Esophagus squamous epithelium (tissue), 5 donors: ENCODE measurements at regions not wholly inside any gene's neighbourhood (a gene's known extent, or its start where the extent isn't known, plus 50 kb on each side); places are given as distances from the start of the nearest gene placed in this dataset.
"Not testable (repeated sequence)": the region's sequence is repeated elsewhere in the genome, so short reads cannot be mapped to it uniquely, and the experiment has no call there.

Experiments used
- DNase-seq: peaks from one replicate; lab custom pipeline; 2025; lab: John Stamatoyannopoulos, UW
- H3K27ac ChIP-seq, 4 donors: fragments of 200-600 bp; sonication (generic); one replicate each; pipeline ENCODE4 v1.5.1; 2016 to 2019; ENCODE audit warnings: mild to moderate bottlenecking in 1 of 4
- H3K27me3 ChIP-seq, 4 donors: fragments of 200-600 bp; sonication (generic); 1 replicate in 3 of 4; 2 replicates in 1 of 4; pipeline versions ENCODE4 v1.5.1 to v1.6.0; 2017 to 2021; ENCODE audit warnings: antibody characterized with exemption in 1 of 4
- H3K36me3 ChIP-seq, 3 donors: fragments of 200-600 bp; sonication (generic); one replicate each; pipeline ENCODE4 v1.5.1; 2016 to 2019
- H3K4me1 ChIP-seq, 3 donors: fragments of 200-600 bp; sonication (generic); one replicate each; pipeline ENCODE4 v1.5.1; 2017 to 2019
- H3K4me3 ChIP-seq, 4 donors: fragments of 200-600 bp; sonication (generic); 1 replicate in 3 of 4; 2 replicates in 1 of 4; pipeline ENCODE4 v1.5.1; 2016 to 2019; ENCODE audit warnings: mild to moderate bottlenecking in 2 of 4, moderate library complexity in 1 of 4
- H3K9me3 ChIP-seq, 3 donors: fragments of 200-600 bp; sonication (generic); one replicate each; pipeline ENCODE4 v1.5.1; 2016 to 2019
- POLR2A ChIP-seq, 4 donors: fragments of 450-650 bp; IDR thresholded peaks; one replicate each; pipeline ENCODE4 v1.6.1; 2017; ENCODE audit warnings: antibody characterized with exemption in 4 of 4, mild to moderate bottlenecking in 4 of 4, moderate library complexity in 3 of 4
- WGBS, 2 donors: methylation state at CpG; one replicate each; pipeline ENCODE4 v1.1.5; 2018; 5-methylcytosine and 5-hydroxymethylcytosine counted together
- intact Hi-C: fragments of 100-400 bp; cut with DNase I; formaldehyde crosslinking; loops from one replicate; pipeline ENCODE4 v1.15.0; 2022
- TF ChIP-seq, protein P1 (sequence below), 6 experiments: fragments of 450-650 bp in 4 of 6; fragments of 200-600 bp in 2 of 6; sonication (generic) in 2 of 6; IDR thresholded peaks; one replicate each; pipeline ENCODE4 v1.5.1; 2016 to 2019; ENCODE audit warnings: antibody characterized with exemption in 6 of 6, mild to moderate bottlenecking in 4 of 6, moderate library complexity in 4 of 6
- donor health status: DM: yes; HTN: yes; CAD: no.

GRCh38 chrX:56343219-56343618, 111.1 kb downstream of the KLF8 start:
- Histone ChIP-seq H3K9me3 (peaks cover 0 to 7% (median 0%) of the 10 kb centered on the region in 3 donors), H3K27me3 (peaks cover 0 to 3% (median 0%) of the 10 kb centered on the region in 4 donors), H3K27ac (no peak overlapping the region), H3K4me3 (no peak overlapping the region), H3K4me1 (no peaks in the 10 kb centered on the region), H3K36me3 (no peaks in the 10 kb centered on the region)
- WGBS, 2 donors: no CpG with 5 or more reads among the region's 5 CpGs
- intact Hi-C loops: no loop called here
- TF ChIP-seq, protein P1, sequence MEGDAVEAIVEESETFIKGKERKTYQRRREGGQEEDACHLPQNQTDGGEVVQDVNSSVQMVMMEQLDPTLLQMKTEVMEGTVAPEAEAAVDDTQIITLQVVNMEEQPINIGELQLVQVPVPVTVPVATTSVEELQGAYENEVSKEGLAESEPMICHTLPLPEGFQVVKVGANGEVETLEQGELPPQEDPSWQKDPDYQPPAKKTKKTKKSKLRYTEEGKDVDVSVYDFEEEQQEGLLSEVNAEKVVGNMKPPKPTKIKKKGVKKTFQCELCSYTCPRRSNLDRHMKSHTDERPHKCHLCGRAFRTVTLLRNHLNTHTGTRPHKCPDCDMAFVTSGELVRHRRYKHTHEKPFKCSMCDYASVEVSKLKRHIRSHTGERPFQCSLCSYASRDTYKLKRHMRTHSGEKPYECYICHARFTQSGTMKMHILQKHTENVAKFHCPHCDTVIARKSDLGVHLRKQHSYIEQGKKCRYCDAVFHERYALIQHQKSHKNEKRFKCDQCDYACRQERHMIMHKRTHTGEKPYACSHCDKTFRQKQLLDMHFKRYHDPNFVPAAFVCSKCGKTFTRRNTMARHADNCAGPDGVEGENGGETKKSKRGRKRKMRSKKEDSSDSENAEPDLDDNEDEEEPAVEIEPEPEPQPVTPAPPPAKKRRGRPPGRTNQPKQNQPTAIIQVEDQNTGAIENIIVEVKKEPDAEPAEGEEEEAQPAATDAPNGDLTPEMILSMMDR (IDR thresholded peaks at IDR 0.05): no peak
- TF ChIP-seq POLR2A (IDR thresholded peaks at IDR 0.05): no peak
- no peak for DNase-seq

GRCh38 chrX:56343664-56344063, 111.5 kb downstream of the KLF8 start:
- 58 to 60% methylated on average over 1 to 3 of the region's 5 CpGs for WGBS, 2 donors
- no peak for DNase-seq
- TF ChIP-seq, protein P1 (IDR thresholded peaks at IDR 0.05): no peak
- TF ChIP-seq POLR2A (IDR thresholded peaks at IDR 0.05): no peak
- H3K4me3 ChIP-seq: no peak overlapping the region
- no peaks in the 10 kb centered on the region for H3K4me1 ChIP-seq
- H3K9me3 ChIP-seq: peaks cover 0 to 8% (median 0%) of the 10 kb centered on the region in 3 donors
- no peak overlapping the region for H3K27ac ChIP-seq
- H3K36me3 ChIP-seq: no peaks in the 10 kb centered on the region
- intact Hi-C loops: no loop called here
- H3K27me3 ChIP-seq: peaks cover 0 to 3% (median 0%) of the 10 kb centered on the region in 4 donors

- DNase-seq, H3K36me3 ChIP-seq, intact Hi-C loops, H3K4me3 ChIP-seq, H3K27ac ChIP-seq, H3K27me3 ChIP-seq, H3K4me1 ChIP-seq: not testable (repeated sequence)
- 33% methylated on average over 2 of the region's 4 CpGs; no CpG with 5 or more reads in 1 of the 2 donors for WGBS, 2 donors
- H3K9me3 ChIP-seq: peaks cover 0 to 11% (median 0%) of the 10 kb centered on the region in 3 donors
These were observed 126.0 kb downstream of the KLF8 start for GRCh38 chrX:56358145-56358544.

DNA sequence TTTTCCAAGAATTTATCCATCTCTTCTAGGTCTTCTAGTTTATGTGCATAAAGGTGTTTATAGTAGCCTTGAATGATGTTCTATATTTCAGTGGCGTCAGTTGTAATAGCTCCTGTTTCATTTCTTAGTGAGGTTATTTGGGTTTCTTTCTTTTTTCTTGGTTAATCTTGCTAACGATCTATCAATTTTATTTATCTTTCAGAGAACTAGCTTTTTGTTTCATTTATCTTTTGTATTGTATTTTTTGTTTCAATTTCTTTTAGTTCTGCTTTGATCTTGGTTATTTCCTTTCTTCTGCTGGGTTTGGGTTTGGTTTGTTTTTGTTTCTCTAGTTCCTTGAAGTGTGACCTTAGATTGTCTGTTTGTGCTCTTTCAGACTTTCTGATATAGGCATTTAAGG, 133.0 kb downstream of the KLF8 start:
- H3K36me3 ChIP-seq, H3K27me3 ChIP-seq, intact Hi-C loops, H3K4me3 ChIP-seq, H3K27ac ChIP-seq, DNase-seq, H3K9me3 ChIP-seq: not testable (repeated sequence)
- peaks cover 0 to 26% (median 0%) of the 10 kb centered on the region in 3 donors for H3K4me1 ChIP-seq
- 73 to 82% methylated on average over 2 of the region's 2 CpGs for WGBS, 2 donors

DNA sequence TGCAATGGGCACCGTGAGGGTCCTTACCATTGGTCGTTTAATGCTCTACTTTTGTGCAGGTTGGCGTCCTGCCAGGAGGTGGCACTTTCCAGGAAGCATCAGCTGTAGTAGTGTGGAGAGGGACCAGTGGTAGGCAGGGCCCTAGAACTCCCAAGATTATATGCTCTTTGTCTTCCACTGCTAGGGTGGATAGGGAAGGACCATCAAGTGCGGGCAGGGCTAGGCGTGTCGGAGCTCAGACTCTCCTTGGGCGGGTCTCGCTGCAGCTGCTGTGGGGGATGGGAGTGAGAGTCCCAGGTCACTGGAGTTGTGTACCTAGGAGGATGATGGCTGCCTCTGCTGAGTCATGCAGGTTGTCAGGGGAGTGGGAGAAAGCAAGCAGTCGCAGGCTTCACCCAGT, 134.7 kb downstream of the KLF8 start:
- Histone ChIP-seq H3K4me3 (no peak overlapping the region), H3K4me1 (peaks cover 0 to 26% (median 0%) of the 10 kb centered on the region in 3 donors), H3K27me3 (no peaks in the 10 kb centered on the region), H3K9me3 (no peaks in the 10 kb centered on the region), H3K36me3 (no peaks in the 10 kb centered on the region), H3K27ac (peak overlapping the region in 3 of 4 donors; percentile 6 to 70 (median 46))
- intact Hi-C loops: no loop called here
- WGBS, 2 donors: 70 to 90% methylated on average over 2 to 5 of the region's 9 CpGs
- no peak for DNase-seq
- TF ChIP-seq POLR2A (IDR thresholded peaks at IDR 0.05): no peak
- TF ChIP-seq, protein P1 (IDR thresholded peaks at IDR 0.05): no peak

- Histone ChIP-seq H3K27ac (peak overlapping the region in 1 of 4 donors; percentile 22), H3K4me3 (no peak overlapping the region), H3K36me3 (no peaks in the 10 kb centered on the region), H3K9me3 (no peaks in the 10 kb centered on the region), H3K27me3 (no peaks in the 10 kb centered on the region), H3K4me1 (peaks cover 0 to 26% (median 0%) of the 10 kb centered on the region in 3 donors)
- intact Hi-C loops: no loop called here
- TF ChIP-seq POLR2A (IDR thresholded peaks at IDR 0.05): no peak
- TF ChIP-seq, protein P1 (IDR thresholded peaks at IDR 0.05): no peak
- 45 to 58% methylated on average over 1 of the region's 1 CpG for WGBS, 2 donors
- no peak for DNase-seq
These were observed 136.8 kb downstream of the KLF8 start for GRCh38 chrX:56368962-56369361.

GRCh38 chrX:56379984-56380780, 148.0 kb downstream of the KLF8 start:
- H3K4me3 ChIP-seq, H3K27me3 ChIP-seq, H3K9me3 ChIP-seq, DNase-seq, H3K27ac ChIP-seq, intact Hi-C loops, H3K4me1 ChIP-seq, H3K36me3 ChIP-seq: not testable (repeated sequence)
- WGBS, 2 donors: no CpG with 5 or more reads among the region's 41 CpGs
